PC-9 (cell line): ENCODE measurements at regions not wholly inside any gene's neighbourhood (a gene's known extent, or its start where the extent isn't known, plus 50 kb on each side); places are given as distances from the start of the nearest gene placed in this dataset.

Experiments
- EZH2 ChIP-seq: fragments of 200-600 bp; sonication (generic); IDR thresholded peaks from 2 replicates; pipeline ENCODE4 v1.8.0; 2017; ENCODE audit warnings: antibody characterized with exemption, low read depth
- TF ChIP-seq, protein P1 (sequence below): fragments of 200-600 bp; sonication (generic); conservative IDR thresholded peaks from 2 replicates; pipeline ENCODE4 v1.6.1; 2017; ENCODE audit warnings: mixed run types, antibody characterized with exemption, mild to moderate bottlenecking, moderate library complexity

- no peak for TF ChIP-seq EZH2
- TF ChIP-seq, protein P1, sequence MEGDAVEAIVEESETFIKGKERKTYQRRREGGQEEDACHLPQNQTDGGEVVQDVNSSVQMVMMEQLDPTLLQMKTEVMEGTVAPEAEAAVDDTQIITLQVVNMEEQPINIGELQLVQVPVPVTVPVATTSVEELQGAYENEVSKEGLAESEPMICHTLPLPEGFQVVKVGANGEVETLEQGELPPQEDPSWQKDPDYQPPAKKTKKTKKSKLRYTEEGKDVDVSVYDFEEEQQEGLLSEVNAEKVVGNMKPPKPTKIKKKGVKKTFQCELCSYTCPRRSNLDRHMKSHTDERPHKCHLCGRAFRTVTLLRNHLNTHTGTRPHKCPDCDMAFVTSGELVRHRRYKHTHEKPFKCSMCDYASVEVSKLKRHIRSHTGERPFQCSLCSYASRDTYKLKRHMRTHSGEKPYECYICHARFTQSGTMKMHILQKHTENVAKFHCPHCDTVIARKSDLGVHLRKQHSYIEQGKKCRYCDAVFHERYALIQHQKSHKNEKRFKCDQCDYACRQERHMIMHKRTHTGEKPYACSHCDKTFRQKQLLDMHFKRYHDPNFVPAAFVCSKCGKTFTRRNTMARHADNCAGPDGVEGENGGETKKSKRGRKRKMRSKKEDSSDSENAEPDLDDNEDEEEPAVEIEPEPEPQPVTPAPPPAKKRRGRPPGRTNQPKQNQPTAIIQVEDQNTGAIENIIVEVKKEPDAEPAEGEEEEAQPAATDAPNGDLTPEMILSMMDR, result no peak
These were observed 161.2 kb upstream of the SLC38A2 start for GRCh38 chr12:46533723-46534122.
